GM12864 (cell line): ENCODE measurements at regions not wholly inside any gene's neighbourhood (a gene's known extent, or its start where the extent isn't known, plus 50 kb on each side); places are given as distances from the start of the nearest gene placed in this dataset.

Source experiments
- DNase-seq: peaks from one replicate; pipeline ENCODE4 v3.0.0-alpha.2; 2011; ENCODE audit warnings: low read depth
- H3K4me3 ChIP-seq: 2 replicates; pipeline ENCODE4 v1.5.1; 2011; ENCODE audit warnings: mild to moderate bottlenecking, low read depth, low read length, control low read depth
- CTCF ChIP-seq: IDR thresholded peaks from 2 replicates; pipeline ENCODE4 v1.5.1; 2011; ENCODE audit warnings: low read depth, mild to moderate bottlenecking, moderate library complexity, low read length, control low read depth, inconsistent platforms; ENCODE audit errors: missing control alignments

- no peak for TF ChIP-seq CTCF
- no peak for DNase-seq
- H3K4me3 ChIP-seq: no peak overlapping the region
Observed at GRCh38 chr10:128242641-128243040, 116.4 kb upstream of the MKI67 start.

- no peak overlapping the region for H3K4me3 ChIP-seq
- TF ChIP-seq CTCF: no peak
- no peak for DNase-seq
Observed at GRCh38 chr10:128245026-128245425, 118.8 kb upstream of the MKI67 start.

GRCh38 chr10:128247576-128247975 is 121.4 kb upstream of the MKI67 start:
- TF ChIP-seq CTCF: no peak
- H3K4me3 ChIP-seq: no peak overlapping the region
- DNase-seq: no peak

GRCh38 chr10:128254476-128254875 is 128.3 kb upstream of the MKI67 start:
- no peak for TF ChIP-seq CTCF

GRCh38 chr10:128257428-128257827 is 131.2 kb upstream of the MKI67 start:
- no peak for DNase-seq
- no peak for TF ChIP-seq CTCF

More at GRCh38 chr10:128254476-128254875, 128.3 kb upstream of the MKI67 start:
- H3K4me3 ChIP-seq: no peak overlapping the region
- no peak for DNase-seq

GRCh38 chr10:128258421-128258976 is 132.3 kb upstream of the MKI67 start:
- no peak for TF ChIP-seq CTCF
- DNase-seq: no peak
- H3K4me3 ChIP-seq: no peak overlapping the region

More at GRCh38 chr10:128257428-128257827, 131.2 kb upstream of the MKI67 start:
- H3K4me3 ChIP-seq: no peak overlapping the region
